ENCODE measurements at regions not wholly inside any gene's neighbourhood (a gene's known extent, or its start where the extent isn't known, plus 50 kb on each side); places are given as distances from the start of the nearest gene placed in this dataset.
"Not testable (repeated sequence)": the region's sequence is repeated elsewhere in the genome, so short reads cannot be mapped to it uniquely, and the experiment has no call there.

GRCh38 chr2:129024796-129025195 is 706.1 kb upstream of the HS6ST1 start:
- H3K9me3 ChIP-seq: no peaks in the 10 kb centered on the region
- no peak overlapping the region for H3K4me3 ChIP-seq
- 83% methylated on average over 2 of the region's 2 CpGs for WGBS
- no peak for TF ChIP-seq POLR2A (IDR thresholded peaks at IDR 0.05)
- TF ChIP-seq POLR2AphosphoS5 (IDR thresholded peaks at IDR 0.05): no peak
- no peak for TF ChIP-seq CTCF (IDR thresholded peaks at IDR 0.05)
- H3K27me3 ChIP-seq (replicated peaks; ENCODE audit: insufficient read depth): no peaks in the 10 kb centered on the region
- no peaks in the 10 kb centered on the region for H3K36me3 ChIP-seq
- intact Hi-C loops (cut with DNase I): no loop called here
- H3K27ac ChIP-seq: no peak overlapping the region
- no peak for DNase-seq (ENCODE audit: low spot score)
- no peaks in the 10 kb centered on the region for H3K4me1 ChIP-seq (replicated peaks)

GRCh38 chr2:129035992-129036391 is 717.3 kb upstream of the HS6ST1 start:
- Histone ChIP-seq H3K27ac (no peak overlapping the region), H3K4me1 (replicated peaks) (no peaks in the 10 kb centered on the region), H3K4me3 (no peak overlapping the region), H3K36me3 (no peaks in the 10 kb centered on the region), H3K27me3 (replicated peaks; ENCODE audit: insufficient read depth) (no peaks in the 10 kb centered on the region), H3K9me3 (no peaks in the 10 kb centered on the region)
- intact Hi-C loops (cut with DNase I): no loop called here
- DNase-seq (ENCODE audit: low spot score): no peak
- WGBS: 17% methylated on average over 3 of the region's 3 CpGs
- TF ChIP-seq CTCF (IDR thresholded peaks at IDR 0.05): no peak
- no peak for TF ChIP-seq POLR2AphosphoS5 (IDR thresholded peaks at IDR 0.05)
- no peak for TF ChIP-seq POLR2A (IDR thresholded peaks at IDR 0.05)

- intact Hi-C loops (cut with DNase I); H3K4me3 ChIP-seq; H3K36me3 ChIP-seq; H3K9me3 ChIP-seq; H3K27me3 ChIP-seq (replicated peaks; ENCODE audit: insufficient read depth); H3K4me1 ChIP-seq (replicated peaks); H3K27ac ChIP-seq; DNase-seq (ENCODE audit: low spot score): not testable (repeated sequence)
- WGBS: 88% methylated on average over 10 of the region's 10 CpGs
Observed at GRCh38 chr2:129043677-129044076, 725.0 kb upstream of the HS6ST1 start.

- H3K4me1 ChIP-seq (replicated peaks); DNase-seq (ENCODE audit: low spot score); H3K27ac ChIP-seq; H3K9me3 ChIP-seq; H3K4me3 ChIP-seq; H3K27me3 ChIP-seq (replicated peaks; ENCODE audit: insufficient read depth); H3K36me3 ChIP-seq; intact Hi-C loops (cut with DNase I): not testable (repeated sequence)
- WGBS: 69% methylated on average over 1 of the region's 1 CpG
Observed at GRCh38 chr2:129046475-129046874, 727.8 kb upstream of the HS6ST1 start.

- TF ChIP-seq POLR2A (IDR thresholded peaks at IDR 0.05): no peak
- no peak for DNase-seq (ENCODE audit: low spot score)
- WGBS: 65% methylated on average over 3 of the region's 3 CpGs
- Histone ChIP-seq H3K27me3 (replicated peaks; ENCODE audit: insufficient read depth) (no peaks in the 10 kb centered on the region), H3K4me3 (no peak overlapping the region), H3K9me3 (no peaks in the 10 kb centered on the region), H3K27ac (no peak overlapping the region), H3K36me3 (no peaks in the 10 kb centered on the region), H3K4me1 (replicated peaks) (no peaks in the 10 kb centered on the region)
- intact Hi-C loops (cut with DNase I): no loop called here
Observed at GRCh38 chr2:129050101-129050500, 731.4 kb upstream of the HS6ST1 start.

GRCh38 chr2:129055242-129055641 is 736.6 kb upstream of the HS6ST1 start:
- no peak overlapping the region for H3K4me3 ChIP-seq
- H3K27ac ChIP-seq: no peak overlapping the region
- no peak for DNase-seq (ENCODE audit: low spot score)
- H3K27me3 ChIP-seq (replicated peaks; ENCODE audit: insufficient read depth): no peaks in the 10 kb centered on the region
- 93% methylated on average over 8 of the region's 8 CpGs for WGBS
- H3K4me1 ChIP-seq (replicated peaks): peaks cover 25% of the 10 kb centered on the region
- intact Hi-C loops (cut with DNase I): no loop called here
- H3K9me3 ChIP-seq: no peaks in the 10 kb centered on the region
- TF ChIP-seq POLR2A (IDR thresholded peaks at IDR 0.05): no peak
- no peak for TF ChIP-seq POLR2AphosphoS5 (IDR thresholded peaks at IDR 0.05)
- no peak for TF ChIP-seq CTCF (IDR thresholded peaks at IDR 0.05)
- H3K36me3 ChIP-seq: no peaks in the 10 kb centered on the region

Data from prostate gland (tissue), 2 donors.